Epithelial cell of prostate (primary cell): ENCODE measurements at regions not wholly inside any gene's neighbourhood (a gene's known extent, or its start where the extent isn't known, plus 50 kb on each side); places are given as distances from the start of the nearest gene placed in this dataset.
"Not testable (repeated sequence)": the region's sequence is repeated elsewhere in the genome, so short reads cannot be mapped to it uniquely, and the experiment has no call there.

Experiments used
- DNase-seq: peaks from one replicate; pipeline ENCODE4 v3.0.0-alpha.2; 2011; ENCODE audit warnings: low read depth, low spot score
- H3K27ac ChIP-seq: fragments of 450-650 bp; 2 replicates; pipeline ENCODE4 v1.5.1; 2017; ENCODE audit warnings: mild to moderate bottlenecking

DNA sequence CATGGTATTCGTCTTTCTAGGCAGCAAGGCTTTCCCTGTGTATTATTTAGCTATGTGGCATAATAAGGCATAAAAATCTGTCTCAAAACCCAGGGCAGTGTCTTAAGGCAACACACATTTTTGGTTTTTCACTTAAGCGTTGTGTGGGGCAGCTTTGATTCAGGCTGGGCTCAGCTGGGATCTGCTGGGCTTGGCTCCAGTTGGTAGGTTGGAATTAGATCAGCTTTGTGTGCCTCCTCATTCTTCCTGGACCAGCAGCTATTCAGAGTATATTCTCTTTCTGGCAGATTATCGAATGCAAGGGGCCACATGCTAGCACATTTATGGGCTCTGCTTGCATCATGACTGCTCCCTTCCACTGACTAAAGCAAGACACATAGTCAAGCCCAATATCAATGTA, 487.9 kb downstream of the RFPL4B start:
- no peak overlapping the region for H3K27ac ChIP-seq
- no peak for DNase-seq

DNA sequence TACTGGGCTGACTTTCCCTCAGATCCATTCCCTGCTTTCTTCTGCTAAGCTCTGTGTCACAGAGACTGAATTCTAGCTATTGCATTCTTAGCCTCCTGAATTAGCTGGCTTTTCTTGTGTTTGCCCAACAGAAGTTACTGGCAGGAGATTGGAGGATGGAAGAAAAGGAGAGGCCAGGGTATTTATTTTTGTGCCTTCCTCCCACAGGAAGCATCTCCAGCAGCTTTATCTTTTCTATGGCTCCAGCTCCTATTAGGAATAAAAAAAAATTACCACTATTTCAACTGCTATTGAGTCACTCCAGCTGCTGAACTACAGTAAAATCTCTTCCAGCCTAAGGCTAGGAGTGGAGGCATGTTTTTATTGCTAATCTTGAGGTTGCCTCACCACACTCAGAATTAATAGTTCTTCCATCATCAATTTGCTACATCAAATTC, 492.4 kb downstream of the RFPL4B start:
- peak; percentile 3 for DNase-seq
- no peak overlapping the region for H3K27ac ChIP-seq

DNA sequence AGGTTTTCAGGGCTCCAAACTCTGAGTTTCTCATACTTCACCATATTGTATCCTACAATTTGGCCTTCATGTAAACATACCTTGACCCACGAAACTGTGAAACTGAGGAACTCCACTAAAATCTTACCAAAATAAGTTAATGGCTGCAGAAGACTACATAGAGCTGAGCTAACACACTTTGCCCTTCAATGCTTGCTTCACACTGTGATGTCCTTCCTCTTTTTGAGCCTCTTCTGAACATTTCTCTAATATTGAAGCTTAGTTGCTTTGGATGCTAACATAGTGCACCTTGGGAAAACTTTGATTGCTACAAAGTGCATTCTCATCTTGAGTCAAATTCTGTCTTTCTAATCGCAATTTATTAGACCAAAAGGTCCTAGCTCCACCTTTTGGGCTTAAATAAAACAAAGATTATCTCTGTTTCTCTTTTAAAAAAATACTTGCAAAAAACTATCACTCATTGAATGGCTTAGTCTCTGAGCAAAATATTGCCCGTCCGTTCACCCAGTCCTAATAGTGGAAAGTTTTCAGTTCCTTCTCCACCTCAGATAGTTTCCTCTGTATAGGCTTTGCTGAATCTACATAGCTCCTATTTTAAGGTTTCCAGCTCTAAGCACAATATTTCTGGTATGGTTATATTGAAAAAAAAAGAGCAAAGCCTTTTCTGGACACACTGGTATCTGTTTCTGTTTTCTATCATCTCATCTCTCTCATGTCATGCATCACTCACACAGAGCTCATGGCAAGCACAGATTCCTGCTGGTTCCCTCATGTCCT, 494.6 kb downstream of the RFPL4B start:
- H3K27ac ChIP-seq: no peak overlapping the region
- DNase-seq: no peak

DNA sequence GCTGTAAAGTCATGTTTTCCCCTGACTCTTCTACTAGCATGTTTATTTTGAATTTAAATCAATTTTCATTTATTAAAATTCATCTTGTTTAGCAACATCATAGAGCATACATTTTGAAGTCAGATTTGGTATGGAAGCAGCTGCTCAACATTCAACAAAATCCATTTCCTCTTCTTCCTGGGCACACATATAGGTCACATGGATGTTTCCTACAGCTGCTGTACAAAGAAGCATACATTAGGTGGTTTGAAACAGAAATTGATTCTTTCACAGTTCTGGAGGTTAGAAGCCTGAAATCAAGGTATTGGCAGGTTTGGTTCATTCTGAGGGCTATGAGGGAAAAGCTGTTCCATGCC, 495.2 kb downstream of the RFPL4B start:
- no peak for DNase-seq
- H3K27ac ChIP-seq: no peak overlapping the region

DNA sequence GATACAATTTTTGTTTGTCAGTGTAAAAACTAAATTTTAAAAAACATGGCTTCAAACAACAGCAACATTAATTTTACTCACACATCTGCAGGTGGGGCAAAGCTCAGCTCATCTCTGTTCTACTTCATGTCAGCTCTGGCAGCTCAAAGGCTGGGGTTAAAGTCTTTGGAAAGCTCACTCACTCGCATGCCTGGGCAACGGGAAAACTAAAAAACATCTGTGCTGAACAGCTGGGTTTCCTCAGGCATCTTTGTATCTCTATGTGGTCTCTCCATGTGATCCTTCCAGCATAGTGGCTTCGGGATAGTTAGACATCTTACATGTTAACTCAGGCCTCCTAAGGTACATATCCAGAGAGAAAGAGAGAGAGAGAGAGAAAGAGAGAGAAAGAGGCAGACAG, 499.6 kb downstream of the RFPL4B start:
- no peak overlapping the region for H3K27ac ChIP-seq
- DNase-seq: no peak

DNA sequence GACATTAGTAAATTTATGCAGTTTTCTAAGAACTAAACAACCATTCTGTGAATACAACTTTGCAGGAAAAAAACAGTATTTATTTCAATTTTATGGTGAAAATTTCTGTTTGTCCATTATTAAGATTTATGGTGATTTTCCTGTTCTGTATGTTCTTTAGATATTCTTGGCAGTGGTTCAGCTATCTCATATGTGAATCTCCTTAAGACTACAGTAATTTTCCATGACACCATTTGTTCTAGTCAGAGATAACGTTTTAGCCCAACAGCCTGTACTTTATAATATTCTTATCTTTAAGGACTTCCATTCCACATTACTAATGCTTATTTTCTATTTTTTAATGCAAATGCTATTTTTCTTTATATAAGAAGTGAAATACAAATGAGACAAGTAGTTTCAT, 504.0 kb downstream of the RFPL4B start:
- no peak for DNase-seq
- H3K27ac ChIP-seq: no peak overlapping the region

DNA sequence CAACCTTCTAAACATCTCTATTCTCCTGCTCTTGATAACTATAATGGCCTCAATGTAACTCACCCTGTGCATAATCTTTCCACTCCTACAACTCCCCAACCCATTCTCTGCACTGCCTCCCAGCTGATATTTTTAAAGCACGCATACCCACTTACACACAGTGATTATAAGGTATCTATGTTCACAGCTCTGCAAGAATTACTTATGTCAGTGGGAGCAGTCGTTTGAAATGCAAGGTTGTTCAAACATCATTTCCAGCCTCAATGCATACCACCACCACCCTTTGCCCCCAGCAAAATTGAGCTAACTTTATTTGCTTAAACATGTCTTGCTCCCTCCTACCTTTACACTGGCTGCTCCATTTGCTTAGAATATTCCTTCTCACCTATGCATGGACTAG, 506.0 kb downstream of the RFPL4B start:
- no peak for DNase-seq

DNA sequence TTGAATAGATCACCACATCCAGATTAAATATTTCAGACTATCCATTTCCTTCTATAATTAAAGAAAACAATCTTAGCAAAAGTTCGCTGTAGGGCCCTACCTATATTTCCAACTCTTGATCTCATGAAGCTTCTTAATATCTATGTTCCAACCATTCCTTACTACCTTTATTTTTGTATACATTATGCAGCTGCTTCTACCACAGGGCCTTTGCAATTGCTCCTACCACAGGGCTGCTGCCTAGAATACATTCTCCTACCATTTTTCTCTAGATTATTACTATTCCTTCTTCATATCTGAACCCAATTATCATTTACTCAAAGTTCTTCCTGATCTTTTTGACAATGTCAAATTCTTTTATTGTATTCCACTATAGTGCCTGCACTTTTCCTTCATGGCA, 516.6 kb downstream of the RFPL4B start:
- H3K27ac ChIP-seq: no peak overlapping the region
- no peak for DNase-seq

More for the DNA sequence above, 506.0 kb downstream of the RFPL4B start:
- H3K27ac ChIP-seq: no peak overlapping the region

DNA sequence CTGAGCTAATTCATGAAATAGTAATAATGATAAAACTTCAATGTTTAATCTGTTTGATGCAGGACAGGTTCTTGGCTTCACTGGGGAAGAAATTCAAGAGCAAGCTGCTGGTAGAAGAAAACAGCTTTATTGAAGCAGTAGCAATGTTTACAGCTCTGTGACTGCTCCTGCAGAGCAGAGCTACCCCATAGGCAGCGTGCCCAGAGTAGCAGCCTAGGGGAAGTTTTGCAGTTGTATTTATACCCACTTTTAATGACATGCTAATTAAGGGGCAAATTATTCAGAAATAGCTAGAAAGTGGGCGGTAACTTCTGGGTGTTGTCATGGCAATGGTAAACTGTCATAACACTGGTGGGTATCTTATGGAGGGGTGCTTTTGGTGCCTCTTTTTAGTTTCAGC, 518.0 kb downstream of the RFPL4B start:
- H3K27ac ChIP-seq: no peak overlapping the region
- no peak for DNase-seq

DNA sequence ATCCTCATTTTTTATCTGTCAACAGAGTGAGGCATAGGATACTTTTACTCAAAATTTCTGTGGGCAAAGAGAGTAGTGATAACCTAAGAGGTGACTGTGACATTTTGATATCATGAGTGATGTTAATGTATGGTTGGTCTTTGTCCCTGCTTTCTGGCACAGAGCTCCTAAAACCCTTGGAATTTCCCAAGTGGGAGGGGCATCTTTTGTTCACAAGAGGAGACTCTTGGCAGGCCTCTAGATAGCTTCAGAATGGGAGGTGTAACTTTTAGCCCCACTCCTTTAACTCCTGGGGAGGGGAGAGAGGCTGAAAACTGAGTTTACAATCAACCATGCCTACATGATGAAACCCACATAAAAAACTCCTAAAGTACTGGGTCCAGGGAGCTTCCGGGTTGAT, 527.8 kb downstream of the RFPL4B start:
- H3K27ac ChIP-seq: no peak overlapping the region
- no peak for DNase-seq

DNA sequence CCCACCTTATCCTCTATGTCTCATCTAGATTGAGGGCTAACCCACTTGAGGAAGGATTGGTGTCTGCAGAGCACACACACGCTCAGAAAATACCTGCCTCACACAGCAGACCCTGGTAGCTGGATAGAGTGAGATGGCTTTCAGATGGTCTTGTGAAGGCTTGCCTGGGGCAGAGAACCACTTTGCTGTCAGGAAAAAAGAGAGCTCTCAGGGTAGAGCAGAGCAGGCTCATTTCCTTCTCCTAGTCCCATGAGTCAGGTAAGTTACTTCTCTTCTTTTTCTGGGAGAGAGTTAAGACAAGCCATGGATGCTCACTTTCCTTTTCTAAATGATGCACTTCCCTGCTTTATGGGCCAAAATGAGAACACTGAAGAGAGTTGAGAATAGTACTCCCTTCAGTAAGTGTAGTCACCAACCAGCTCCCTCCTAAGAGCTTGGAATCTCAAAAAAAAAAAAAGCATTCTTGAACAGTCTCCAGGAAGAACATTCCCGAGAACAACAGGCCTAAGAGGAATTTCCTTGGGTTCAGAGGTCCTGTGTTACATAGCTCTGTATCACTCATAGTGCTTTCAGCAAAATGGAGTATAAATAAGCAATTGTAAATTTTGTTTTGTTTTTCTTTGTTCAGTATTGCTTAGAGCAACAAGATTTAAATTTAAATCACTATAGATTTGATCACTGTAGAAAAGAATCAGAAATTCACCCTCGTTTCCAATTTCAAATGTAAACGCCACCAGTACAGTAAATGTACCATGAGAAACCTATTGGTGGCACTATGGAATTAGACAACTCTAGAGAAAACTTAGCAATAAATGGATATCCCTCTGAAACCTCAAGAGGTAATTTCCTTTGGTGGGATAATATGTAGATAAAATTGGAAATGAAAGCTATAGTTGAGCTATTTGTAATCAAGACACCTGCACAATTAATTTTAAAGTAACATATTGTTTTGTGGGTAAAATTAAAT, 530.3 kb downstream of the RFPL4B start:
- no peak overlapping the region for H3K27ac ChIP-seq
- DNase-seq: no peak

DNA sequence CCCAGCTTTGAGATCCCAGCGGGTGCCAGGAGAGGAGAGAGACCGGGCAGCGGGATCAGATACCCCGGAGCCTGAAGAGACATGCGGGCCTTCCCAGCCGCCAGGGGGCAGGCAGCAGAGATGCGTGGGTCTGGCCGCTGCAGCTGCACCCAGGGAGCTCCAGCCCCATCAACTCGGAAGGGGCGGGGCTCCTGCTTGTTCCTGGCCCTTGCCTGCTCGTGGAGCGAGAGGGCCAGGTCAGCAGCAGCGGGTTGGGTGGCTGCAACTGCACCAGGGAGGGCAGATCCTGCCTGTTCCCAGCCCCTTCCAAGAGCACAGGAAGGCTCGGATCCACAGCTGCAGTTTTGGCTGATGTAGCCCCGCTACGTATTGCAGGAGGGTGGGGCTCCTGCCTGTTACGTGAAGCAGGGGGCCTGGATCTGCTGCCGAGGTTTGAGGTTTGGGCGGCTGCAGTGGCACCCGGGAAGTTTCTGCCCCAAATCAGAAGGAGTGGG, 532.8 kb downstream of the RFPL4B start:
- DNase-seq: no peak
- H3K27ac ChIP-seq: no peak overlapping the region

DNA sequence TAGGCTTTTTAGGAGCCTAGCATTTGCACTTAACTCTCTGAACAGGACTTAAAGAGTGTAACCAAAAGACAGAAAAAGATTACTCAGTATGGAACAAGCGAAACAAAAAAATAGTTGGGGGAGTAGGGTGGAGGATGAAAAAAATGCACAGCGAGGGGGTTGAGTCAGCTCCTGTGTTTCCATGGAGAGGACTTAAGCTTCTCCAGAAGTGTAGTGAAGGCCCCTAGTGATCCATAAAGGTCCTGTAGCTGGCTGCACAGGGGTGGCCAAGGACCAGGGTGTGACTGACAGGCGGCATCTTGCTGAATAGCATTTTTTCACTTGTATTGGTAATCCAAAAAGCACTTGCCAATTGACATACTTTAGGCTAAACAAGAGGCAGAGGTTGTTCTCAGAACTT, 533.9 kb downstream of the RFPL4B start:
- no peak overlapping the region for H3K27ac ChIP-seq
- DNase-seq: no peak

DNA sequence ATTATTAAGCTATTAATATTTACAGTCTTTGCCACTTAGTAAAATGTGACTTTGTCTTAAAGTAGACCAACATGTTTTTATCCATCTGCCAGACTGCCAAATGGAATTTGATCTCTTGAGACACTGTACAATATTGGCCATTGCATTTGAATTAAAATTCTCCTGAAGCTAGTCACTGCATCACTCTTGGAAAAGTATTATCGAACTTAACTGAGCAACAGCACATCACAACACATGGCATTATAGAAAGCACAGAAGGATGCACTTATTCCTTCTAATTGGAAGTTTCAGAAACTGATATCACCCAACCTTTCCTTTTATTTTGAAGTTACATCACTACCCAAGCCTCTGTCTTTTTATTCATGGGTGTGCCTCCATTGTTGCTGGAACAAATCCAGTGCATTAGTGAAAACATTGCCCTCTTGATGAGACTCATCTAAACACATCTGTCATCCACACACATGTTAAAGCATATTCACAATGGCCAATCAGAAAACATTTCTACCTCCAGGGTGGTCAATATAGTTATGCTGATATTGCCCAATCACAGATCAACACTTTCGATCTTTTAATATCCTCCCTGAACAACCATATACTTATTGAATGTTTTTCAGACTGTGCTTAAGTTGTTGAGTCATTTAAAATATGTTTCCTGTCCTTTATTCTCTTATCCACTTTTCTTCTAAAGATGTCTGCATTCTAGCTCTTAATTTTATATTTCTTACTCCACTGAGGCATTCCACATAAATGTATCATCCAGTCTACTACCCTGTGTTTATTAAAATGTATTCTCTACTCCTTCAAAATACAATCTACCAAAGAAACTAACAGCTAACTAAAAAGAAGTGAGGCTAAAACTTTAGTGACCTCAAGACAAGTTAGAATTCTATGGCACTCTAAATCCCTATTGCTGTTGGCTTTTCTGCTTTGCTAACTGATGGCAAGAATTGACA, 535.0 kb downstream of the RFPL4B start:
- DNase-seq: no peak
- H3K27ac ChIP-seq: no peak overlapping the region

DNA sequence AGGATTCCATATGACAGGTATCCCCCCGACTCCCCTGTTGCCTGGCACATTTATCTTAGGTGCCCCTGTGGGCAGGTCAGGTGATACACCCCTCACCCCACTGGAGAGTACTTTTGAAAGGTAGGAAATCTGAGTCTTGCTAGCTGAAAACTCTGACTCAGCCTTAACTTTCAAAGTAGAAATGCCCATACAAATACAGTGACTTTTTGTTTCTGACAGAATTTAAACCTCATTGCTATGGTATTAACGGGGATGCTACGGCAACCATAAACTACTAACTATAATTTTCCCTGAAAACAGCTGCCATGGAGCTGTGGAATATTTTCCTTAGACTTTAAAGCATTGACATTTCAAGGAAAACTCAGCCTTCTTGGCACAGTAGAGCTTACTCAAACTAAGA, 536.0 kb downstream of the RFPL4B start:
- no peak for DNase-seq
- H3K27ac ChIP-seq: no peak overlapping the region

DNA sequence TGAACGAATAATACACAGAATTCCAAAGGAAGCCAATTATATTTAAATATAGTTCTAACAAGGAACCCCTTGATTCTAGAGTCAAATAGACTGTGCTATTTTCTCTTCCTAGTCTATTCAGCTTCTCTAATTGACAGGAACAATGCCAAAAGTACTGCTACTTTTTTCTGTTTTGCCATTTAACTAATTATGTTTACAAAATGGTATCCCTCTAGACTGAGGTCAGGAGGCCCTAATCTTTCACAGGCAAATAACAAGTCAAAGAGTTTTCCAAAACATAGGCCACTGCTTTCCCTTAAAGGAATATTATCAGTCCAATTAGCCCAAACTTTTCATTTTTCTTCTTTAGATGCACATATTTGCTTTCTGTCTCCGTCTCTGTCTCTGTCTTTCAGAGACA, 539.3 kb downstream of the RFPL4B start:
- DNase-seq: no peak

DNA sequence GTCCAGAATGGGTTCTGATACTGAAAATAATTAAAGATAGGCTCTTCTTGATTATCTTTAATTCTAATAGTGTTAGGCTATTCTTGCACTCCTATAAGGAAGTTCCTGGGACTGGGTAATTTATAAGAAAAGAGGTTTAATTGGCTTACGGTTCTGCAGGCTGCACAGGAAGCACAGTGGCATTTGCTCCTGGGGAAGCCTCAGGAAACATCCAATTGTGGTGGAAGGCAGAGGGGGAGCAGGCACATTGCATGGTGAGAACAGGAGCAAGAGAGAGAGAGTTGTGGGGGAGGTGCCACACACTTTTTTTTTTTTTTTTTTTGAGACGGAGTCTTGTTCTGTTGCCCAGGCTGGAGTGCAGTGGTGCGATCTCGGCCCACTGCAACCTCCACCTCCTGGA, 540.3 kb downstream of the RFPL4B start:
- H3K27ac ChIP-seq, DNase-seq: not testable (repeated sequence)

More for the DNA sequence above, 539.3 kb downstream of the RFPL4B start:
- H3K27ac ChIP-seq: no peak overlapping the region

DNA sequence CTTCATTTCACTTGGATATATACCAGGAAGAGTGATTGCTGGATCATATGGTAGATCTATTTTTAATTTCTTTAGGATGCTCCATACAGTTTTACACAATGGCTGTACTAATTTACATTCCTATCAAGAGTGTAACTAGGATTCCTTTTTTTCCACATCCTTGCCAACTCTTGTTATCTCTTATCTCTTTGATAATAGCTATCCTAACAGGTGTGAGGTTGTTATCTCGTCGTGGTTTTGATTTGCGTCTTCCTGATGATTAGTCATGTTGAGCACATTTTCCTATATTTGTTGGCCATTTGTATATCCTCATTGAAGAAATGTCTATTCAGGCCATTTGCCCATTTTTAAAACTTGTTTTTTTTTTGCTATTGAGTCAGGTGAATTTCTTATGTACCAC, 552.4 kb downstream of the RFPL4B start:
- DNase-seq: no peak
- H3K27ac ChIP-seq: no peak overlapping the region

DNA sequence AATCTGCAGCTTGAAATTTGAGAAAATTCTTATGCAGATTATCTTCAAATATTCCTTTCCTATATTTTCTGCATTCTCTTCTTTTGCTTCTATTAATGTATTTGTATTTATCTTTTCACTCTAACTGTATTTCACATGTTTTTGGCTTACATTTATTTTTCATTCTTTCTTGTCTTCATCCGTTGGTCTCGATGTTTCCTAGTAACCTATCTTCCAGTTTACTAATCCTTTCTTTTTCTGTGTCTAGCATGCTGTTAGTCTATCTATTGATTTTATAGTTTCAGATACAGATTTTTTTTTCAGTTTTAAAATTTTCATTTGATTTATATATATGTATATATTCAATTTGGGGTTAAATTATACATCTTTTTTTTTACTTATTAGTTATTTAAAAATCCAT, 556.2 kb downstream of the RFPL4B start:
- no peak for DNase-seq
- H3K27ac ChIP-seq: no peak overlapping the region

DNA sequence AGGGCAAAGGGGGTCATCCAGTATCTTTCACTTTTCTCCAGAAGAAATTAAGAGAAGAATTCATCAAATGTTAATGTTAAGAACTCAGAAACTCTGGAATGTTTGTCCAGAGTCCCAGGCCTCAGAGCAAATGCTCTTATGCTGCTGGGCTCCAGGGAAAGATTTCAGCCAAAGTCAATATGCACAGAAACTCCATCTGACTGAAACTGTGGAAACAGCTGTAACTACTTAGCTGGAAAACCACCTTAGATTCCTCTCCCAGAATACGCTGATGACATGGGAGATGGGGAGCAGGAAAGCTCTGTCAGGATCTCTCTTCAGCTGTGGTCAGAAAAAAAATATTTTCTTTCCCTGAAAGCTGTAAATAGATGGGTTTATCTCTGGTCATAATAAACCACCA, 559.6 kb downstream of the RFPL4B start:
- no peak overlapping the region for H3K27ac ChIP-seq

More for the DNA sequence above, 559.6 kb downstream of the RFPL4B start:
- DNase-seq: no peak
